ENCODE measurements at regions not wholly inside any gene's neighbourhood (a gene's known extent, or its start where the extent isn't known, plus 50 kb on each side); places are given as distances from the start of the nearest gene placed in this dataset.

DNA sequence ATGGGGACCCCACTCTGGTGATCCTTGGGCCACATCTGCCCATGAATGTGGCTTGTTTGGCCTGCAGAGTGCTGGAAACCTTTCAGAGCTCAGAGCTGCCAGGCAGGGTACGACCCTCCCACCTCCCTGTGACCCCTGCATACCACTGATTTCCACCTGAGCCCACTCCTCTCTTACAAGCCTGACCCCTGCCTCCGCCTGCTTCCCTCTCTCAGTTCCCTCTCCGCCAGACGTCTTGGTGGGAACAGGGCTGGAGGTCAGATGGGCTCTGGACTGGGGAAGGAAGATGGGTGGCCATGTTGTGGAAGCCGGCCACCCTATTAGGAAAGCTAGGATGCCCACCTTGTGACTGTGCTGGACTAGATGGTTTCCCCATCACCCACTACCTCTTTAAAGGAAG, 185.1 kb downstream of the KATNIP start:
- H3K4me3 ChIP-seq (ENCODE audit: low read depth, low read length), result no peak overlapping the region
- DNase-seq (ENCODE audit: low read depth), result no peak
- H3K36me3 ChIP-seq (ENCODE audit: control insufficient read depth, insufficient read depth, low read length), result peaks cover 1% of the 10 kb centered on the region
- TF ChIP-seq, protein P1, sequence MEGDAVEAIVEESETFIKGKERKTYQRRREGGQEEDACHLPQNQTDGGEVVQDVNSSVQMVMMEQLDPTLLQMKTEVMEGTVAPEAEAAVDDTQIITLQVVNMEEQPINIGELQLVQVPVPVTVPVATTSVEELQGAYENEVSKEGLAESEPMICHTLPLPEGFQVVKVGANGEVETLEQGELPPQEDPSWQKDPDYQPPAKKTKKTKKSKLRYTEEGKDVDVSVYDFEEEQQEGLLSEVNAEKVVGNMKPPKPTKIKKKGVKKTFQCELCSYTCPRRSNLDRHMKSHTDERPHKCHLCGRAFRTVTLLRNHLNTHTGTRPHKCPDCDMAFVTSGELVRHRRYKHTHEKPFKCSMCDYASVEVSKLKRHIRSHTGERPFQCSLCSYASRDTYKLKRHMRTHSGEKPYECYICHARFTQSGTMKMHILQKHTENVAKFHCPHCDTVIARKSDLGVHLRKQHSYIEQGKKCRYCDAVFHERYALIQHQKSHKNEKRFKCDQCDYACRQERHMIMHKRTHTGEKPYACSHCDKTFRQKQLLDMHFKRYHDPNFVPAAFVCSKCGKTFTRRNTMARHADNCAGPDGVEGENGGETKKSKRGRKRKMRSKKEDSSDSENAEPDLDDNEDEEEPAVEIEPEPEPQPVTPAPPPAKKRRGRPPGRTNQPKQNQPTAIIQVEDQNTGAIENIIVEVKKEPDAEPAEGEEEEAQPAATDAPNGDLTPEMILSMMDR (IDR thresholded peaks at IDR 0.05; ENCODE audit: insufficient read depth, low read length, poor library complexity, severe bottlenecking), result no peak
- no peaks in the 10 kb centered on the region for H3K27me3 ChIP-seq (ENCODE audit: control insufficient read depth, insufficient read depth, low read length)

GRCh38 chr16:27736431-27736830, 186.5 kb downstream of the KATNIP start:
- Histone ChIP-seq H3K27me3 (ENCODE audit: control insufficient read depth, insufficient read depth, low read length) (no peaks in the 10 kb centered on the region), H3K36me3 (ENCODE audit: control insufficient read depth, insufficient read depth, low read length) (peaks cover 1% of the 10 kb centered on the region), H3K4me3 (ENCODE audit: low read depth, low read length) (no peak overlapping the region)
- TF ChIP-seq, protein P1 (IDR thresholded peaks at IDR 0.05; ENCODE audit: insufficient read depth, low read length, poor library complexity, severe bottlenecking), result no peak
- DNase-seq (ENCODE audit: low read depth), result no peak

- H3K27me3 ChIP-seq (ENCODE audit: control insufficient read depth, insufficient read depth, low read length), result no peaks in the 10 kb centered on the region
- peaks cover 1% of the 10 kb centered on the region for H3K36me3 ChIP-seq (ENCODE audit: control insufficient read depth, insufficient read depth, low read length)
- no peak overlapping the region for H3K4me3 ChIP-seq (ENCODE audit: low read depth, low read length)
- DNase-seq (ENCODE audit: low read depth), result no peak
- TF ChIP-seq, protein P1 (IDR thresholded peaks at IDR 0.05; ENCODE audit: insufficient read depth, low read length, poor library complexity, severe bottlenecking), result no peak
These were observed 187.6 kb downstream of the KATNIP start for GRCh38 chr16:27737513-27737912.

Data from kidney epithelial cell (primary cell).